Right kidney (tissue), 1 donor: ENCODE measurements at regions not wholly inside any gene's neighbourhood (a gene's known extent, or its start where the extent isn't known, plus 50 kb on each side); places are given as distances from the start of the nearest gene placed in this dataset.
"Not testable (repeated sequence)": the region's sequence is repeated elsewhere in the genome, so short reads cannot be mapped to it uniquely, and the experiment has no call there.

Source experiments
- DNase-seq: peaks from one replicate; pipeline ENCODE4 v3.0.0-alpha.2; 2016

DNA sequence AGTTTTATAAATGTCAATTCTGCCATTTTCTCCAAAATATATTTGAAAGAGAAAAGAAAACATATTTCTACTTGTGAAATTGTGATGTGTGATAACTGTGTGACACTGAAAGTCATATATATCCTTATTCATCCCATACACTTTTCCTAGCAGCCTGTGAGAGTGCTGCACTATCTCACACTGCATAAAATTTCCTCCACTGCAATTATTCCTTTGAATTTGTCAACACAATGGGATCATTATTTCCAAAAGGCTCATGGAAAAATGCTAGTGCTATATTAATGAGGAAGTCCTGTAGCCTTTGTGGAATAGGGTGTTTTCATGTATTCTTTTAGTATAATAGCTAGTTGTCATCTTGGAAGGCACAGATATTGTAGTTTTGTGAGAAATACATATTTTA lies 504.1 kb downstream of the RPL10L start:
- no peak for DNase-seq

DNA sequence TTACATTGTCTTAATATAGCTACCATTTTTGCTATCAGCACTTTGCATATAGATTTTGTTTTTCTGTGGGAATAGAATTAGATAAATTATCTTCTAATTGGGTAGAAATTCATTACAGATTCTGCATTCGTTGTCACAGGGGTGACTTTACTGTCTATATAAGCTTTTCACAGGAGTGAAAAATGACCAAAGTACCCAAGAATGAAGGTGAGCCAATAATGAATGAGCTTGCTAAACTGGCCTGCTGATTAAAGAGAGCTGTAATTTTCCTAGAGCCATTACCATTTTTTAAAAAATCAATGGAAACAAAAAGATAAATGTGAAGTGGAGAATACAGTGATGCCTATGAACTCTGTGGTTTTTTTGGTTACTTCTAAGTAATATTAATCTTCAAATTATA lies 504.6 kb downstream of the RPL10L start:
- no peak for DNase-seq

DNA sequence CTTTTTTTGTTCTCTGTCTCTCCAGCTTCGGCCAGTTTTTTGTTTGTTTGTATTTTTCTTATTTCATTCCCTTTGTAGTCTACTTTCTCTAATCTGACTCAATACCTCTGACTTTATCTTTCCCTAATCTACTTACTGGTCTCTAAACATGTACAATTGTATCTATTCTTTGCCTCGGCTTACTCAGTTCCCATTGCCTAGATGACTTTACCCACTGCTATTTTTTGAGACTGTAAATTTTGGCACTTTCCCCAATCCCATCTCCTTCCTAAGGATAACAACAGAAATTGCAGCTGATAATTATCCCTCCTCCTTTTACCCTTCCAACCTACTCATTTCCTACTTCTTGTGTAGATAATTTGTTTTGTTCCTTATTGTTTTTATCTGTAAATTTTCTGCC lies 511.1 kb downstream of the RPL10L start:
- no peak for DNase-seq

DNA sequence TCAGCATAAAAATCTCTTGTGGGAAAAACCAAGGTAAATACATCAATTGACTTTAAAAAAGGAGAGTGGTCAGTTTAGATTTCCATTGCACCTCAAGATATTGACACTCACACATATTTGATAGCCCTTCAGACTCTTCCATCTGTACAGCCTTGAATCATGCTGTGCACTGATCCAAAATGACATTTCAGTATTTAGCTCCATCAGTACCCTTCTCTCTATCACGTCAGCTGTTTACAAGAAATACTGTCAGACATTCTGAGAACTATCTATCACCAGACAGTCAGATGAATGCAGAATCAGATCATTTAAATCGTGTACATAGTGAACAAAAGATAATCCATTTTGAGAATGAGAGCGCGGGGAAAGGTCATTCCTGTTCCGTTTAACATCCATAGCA lies 511.9 kb downstream of the RPL10L start:
- DNase-seq: no peak

DNA sequence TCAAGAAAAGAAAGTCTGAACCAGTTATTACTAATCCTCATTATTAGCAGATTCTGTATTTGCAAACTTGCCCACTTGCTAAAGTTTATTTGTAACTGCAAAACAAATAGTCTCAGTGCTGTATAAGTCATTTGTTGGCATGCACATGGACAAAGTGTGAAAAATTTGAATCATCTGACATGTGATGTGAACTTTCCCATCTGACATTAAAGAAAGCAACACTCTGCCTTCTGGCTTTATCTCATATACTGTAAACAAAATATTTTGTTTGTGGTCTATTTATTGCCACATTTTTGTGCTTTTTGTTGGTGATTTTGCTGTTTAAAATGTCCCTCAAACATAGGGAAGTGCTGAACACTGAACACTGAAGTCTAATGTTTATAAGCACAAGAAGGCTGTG lies 513.8 kb downstream of the RPL10L start:
- DNase-seq: no peak

DNA sequence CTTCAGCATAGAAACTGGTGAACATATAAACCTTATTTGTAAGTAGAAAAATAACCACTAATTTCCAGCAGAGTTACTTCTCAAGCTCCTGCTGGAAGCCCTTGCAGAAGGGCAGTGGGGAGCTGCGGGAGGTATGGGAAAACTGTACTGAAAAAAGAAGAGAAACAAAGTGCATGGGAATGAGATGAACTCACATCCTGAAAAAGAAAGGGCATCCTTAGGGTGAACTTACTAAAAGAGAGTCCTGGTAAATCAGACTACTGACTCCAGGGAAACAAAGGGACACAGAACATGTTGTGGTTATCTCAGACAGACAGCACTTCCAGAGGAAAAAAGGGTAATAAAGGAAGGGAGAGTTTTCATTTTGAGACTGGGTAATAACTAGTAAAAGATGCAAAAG lies 515.1 kb downstream of the RPL10L start:
- DNase-seq: no peak

DNA sequence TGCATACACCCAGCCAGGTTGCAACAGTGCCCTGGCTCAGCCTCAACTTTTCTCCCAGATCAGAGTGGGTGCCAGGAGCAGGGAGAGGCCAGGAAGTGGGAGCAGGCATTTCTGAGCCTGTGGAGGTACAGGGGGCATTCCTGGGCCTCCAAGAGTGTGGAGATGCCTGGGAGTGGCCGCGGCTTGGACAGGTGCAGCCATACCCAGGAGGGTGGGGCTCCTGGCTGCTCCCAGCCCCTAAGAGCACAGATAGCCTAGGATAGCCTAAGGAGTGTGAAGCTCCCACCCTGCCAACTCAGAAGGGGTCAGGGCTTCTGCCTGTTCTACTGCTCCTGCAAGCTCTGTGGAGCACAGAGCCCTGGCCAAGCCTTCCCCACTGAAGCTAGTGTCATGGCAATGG lies 543.4 kb downstream of the RPL10L start:
- DNase-seq: no peak

DNA sequence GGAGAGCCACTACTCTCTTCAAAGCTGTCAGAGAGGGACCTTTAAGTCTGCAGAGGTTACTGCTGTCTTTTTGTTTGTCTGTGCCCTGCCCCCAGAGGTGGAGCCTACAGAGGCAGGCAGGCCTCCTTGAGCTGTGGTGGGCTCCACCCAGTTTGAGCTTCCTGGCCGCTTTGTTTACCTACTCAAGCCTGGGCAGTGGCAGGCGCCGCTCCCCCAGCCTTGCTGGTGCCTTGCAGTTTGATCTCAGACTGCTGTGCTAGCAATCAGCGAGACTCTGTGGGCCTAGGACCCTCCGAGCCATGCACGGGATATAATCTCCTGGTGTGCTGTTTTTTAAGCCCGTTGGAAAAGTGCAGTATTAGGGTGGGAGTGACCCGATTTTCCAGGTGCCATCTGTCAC lies 550.7 kb downstream of the RPL10L start:
- DNase-seq: not testable (repeated sequence)

DNA sequence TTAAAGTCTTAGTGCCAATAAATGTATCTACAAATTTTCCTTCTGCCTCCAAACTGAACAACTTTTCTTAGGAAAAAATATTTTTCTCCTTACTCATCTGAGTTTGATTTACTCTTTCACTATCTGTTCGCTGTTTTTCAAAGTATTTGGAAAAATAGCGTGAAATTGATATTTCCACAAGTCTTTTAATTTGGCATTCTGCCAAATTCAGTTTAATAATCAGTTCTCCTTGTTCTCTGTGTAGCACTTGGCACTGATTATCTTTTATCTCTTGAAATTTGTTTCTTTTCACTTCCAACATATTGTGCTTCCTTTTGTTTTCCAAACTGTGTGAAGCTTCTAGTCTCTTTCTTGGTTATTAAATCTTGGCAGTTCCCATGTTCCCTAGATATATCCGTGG lies 559.8 kb downstream of the RPL10L start:
- no peak for DNase-seq

DNA sequence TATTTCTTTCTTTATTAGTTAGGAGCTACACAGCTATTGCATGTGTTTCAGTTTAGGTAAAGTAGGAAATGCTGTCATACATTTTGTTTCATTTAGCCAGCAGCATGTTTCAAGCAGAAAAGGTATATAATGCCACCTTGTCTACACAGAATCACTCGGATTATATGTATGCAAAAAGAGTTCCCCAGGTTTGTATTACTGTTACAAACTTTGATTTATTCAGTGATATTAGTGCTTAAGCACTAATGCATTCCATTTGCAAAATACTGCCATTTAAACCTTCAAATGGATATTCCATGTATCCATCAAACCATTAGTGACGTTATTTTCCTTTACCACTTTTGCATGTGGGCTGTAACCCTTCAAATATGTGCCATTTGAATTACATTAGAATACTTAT lies 564.0 kb downstream of the RPL10L start:
- no peak for DNase-seq

DNA sequence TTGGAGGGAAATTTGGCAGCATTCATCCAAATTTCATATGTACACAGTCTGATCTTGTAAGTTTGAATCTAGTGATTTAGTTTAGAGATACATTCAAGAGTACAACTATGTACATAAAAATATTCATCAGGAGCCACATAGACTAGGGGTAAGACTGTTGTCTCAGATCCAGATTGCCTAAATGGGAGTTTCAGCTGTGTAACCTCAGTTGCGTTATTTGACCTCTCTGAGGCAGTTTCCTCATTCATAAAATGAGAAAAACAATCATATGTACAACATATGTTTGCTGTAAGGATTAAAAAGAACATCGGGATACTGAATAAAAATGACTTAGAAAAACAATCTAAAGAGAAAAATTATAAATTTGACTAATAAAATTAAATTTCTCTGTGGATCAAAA lies 577.5 kb downstream of the RPL10L start:
- no peak for DNase-seq

DNA sequence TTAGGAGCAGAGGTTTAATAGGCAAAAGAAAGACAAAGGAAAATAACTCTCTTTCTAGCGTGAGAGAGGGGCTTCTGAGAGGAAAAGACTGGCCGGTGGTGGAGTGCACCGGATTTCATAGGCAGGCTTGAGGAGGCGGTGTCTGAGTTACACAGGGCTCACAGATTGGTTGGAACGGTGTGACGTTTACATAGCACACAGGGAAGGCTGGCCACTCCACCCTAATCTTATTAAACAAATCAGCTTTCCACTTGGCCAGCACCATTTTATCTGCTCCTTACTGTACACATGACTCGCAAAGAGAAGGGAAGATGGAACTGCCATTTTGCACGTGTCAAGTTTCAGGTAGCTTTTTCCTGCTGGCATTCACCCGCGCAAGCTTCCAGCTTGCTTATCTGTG lies 587.7 kb downstream of the RPL10L start:
- DNase-seq: no peak

DNA sequence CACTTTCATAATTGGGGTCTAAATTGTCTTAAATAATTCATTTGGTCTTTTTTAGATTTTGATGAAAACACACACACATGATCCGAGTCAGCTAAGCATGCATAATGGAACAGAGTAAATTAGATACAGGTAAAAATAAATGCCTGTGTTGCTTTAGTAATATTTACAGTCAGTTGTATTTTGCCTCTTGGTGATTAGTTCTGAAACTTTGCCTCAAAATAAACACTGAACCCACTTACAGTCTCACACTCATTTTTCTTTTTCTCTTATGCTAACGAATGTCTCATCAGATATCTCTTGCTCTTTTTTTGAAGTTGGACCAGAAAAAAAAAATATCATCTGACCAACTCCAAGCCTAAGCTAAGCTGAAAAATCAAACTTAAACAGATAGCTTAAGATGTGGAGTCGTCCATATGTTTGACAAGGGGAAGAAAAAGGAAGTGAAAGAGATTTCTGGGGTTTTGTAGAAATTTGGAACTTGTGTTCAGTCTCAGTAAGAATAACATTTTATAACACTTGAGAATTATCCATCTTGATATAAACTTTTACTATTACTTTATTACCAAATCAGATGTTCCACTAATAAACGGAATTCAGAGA lies 592.5 kb downstream of the RPL10L start:
- DNase-seq: no peak

DNA sequence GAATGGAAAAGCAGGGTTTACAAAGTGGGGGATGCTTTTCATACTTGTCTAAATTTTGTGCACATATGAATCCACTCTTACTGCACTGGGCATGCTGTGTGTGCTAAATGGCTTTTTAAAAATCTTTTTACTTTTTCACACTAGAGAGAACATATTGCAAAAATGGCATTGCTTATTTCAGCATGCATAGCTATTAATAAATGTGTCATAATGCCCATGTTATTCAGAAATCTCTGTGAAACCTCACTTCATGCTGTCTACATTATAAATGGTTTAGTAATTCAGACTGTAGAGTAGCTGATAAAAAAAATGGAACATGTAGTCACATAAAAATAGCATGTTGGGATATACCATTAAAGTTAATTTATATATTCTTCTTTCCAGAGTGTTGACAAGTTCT lies 593.8 kb downstream of the RPL10L start:
- no peak for DNase-seq

DNA sequence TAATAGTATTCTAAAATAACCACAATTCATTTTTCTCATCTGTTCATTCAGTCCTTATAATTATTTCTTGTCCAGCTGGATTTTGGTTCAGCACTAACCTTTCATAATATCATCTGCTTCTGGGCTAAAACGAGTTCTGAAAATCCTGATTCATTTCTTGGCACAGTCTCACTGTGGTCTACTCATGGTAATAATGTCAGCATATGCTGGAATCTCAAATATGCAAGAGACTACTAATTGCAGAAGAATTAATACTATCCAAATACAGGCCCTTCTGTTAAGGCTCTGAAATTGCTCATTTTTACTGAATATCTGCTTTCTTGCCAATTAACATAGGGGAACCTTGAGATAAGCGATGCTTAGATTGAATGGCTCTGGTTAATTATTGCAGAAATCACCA lies 597.1 kb downstream of the RPL10L start:
- DNase-seq: no peak

DNA sequence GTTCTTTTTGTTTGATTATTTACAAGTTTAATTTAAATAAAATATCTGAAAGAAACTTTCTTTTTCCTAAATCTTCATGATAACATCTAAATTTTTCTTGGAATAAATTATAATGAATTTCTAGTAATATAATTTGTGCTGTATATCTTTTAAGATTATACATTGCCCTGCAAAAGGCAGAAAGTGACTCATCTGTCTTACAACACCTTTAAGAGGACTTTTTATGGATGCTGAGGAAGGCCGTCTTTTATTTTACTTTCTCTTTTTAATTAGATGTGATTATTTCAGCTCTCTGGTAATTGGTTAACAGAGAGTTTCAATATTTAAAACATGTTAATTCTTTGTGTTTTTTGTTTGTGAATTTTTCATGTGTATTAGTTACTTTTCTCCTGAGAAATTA lies 598.4 kb downstream of the RPL10L start:
- no peak for DNase-seq

DNA sequence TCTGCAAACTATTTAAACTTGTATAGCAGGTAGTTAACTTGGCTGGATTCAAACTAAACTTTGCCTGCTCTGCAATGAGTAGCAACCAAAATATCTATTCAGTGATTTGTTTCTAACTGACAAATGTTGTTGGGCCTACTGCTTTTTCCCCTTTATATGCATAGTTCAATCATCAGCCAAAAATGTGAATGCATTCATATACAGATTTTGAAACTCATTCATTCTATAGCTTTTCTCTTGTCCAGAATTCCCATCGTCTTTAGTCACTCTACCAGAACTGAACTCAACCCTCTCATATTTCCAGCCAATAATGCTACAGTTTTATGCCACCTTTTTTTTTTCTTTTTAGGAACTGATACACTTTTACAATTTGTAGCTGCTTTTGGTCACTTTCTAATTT lies 599.8 kb downstream of the RPL10L start:
- DNase-seq: no peak

DNA sequence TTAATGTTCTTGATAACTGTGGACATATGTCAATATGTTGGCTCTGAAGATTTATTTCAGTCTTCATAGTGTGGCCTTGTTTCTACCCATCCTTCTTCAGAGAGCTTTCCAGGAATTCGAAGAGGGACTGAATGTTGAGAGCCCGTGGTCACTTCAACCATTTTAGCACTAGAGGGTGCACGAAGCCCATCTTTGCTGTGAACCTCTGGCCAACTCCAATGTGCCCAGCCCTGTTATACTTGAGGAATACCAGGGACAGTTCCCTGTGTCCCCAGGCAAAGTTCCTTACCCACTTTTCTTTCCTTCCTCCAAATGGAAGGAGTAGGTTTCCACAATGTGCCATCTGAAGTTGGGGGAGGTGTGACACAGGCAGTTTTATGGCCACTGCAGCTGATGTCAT lies 603.5 kb downstream of the RPL10L start:
- DNase-seq: no peak

DNA sequence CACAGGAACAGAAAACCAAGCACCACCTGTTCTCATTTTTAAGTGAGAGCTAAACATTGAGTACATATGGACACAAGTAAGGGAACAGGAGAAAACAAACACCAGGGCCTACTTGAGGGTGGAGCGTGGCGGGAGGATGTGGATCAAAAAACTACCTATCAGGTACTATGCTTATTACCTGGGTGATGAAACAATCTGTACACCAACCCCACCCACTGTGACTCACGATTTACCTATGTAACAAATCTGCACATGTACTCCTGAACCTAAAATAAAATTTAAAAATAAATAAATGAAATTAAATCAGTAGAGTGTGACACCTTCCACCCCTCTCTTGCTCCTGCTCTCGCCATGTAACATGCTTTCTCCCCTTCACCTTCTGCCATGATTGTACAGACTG lies 615.5 kb downstream of the RPL10L start:
- no peak for DNase-seq

DNA sequence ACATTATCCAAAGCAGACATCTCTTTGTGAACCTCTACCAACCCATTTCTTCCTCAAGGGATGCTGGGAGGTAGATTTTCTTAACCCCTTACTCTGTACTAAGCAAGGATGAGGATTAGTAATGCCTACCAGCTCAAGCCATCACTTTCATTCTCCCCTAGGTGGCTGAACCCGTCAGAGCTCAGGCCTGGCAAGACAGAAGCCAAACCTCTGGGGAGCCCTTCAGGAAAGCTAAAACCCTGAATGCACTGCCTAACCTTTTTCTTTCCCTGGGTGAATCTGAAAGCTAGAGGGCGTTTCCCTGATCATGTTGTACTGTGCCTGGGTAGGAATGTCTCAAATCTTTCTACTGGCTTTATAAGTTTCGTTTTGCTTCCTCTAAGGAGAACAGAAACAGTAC lies 617.3 kb downstream of the RPL10L start:
- DNase-seq: no peak

DNA sequence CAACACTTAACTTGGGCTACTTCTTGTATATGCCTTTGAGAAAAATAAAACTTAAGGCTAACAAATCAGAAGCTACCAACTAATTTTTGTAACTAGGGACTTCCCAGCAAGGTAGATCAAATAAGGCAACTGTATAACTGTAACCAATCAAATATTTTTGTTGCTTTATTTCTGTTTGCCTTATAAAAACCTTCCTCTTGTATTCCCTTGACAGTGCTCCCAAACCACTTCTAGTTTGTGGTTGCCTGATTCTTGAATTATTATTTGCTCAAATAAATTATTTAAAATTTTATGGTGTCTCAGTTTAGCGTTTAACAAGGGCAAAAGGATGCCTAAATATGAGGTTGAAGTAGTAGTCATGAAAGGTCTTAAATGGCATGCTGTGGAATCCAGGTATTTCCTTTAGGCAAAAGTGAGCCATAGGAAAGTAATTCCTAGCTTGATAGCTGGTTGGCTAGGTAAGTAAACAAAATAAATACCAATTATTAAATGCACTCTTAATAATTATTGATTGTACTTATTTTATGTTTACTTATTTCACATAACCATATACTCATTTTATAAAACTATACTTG lies 632.6 kb downstream of the RPL10L start:
- DNase-seq: no peak

DNA sequence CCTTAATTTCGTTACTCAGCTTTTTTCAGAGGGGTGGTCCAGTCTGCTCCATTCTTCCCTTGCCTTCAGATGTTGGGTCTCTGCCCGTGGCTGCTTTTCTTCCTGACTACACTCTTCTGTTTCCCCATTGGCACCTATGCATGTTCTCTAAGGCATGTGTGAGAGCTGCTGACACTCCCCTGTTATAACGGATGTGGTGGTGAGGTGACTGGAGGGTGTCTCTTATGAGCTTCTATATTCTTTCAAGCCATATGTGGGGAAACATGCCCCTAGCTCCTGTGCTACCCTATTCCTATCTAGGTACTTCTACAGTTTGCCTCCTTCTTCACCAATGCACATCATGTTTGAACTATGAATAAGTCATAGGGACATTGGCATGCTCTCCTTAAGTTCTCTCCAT lies 643.2 kb downstream of the RPL10L start:
- DNase-seq: no peak

DNA sequence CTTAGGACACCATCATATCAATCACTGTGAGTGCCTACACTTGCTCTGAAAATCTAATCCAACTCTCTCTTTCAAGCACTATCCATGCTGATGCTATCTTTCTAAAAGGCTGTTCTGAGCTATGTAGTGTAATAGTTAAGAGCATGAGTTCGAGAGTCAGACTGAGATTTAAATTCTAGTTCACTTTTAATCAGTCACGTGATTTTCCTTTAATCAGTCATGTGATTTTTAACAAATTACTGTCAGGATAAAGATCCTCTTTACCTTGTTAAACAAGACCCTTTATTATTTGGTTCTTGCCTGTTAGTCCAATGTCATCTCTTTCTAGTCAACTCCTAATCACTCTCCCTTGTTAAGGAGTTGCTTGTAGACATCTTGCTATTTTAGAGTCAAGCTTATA lies 653.0 kb downstream of the RPL10L start:
- DNase-seq: no peak

DNA sequence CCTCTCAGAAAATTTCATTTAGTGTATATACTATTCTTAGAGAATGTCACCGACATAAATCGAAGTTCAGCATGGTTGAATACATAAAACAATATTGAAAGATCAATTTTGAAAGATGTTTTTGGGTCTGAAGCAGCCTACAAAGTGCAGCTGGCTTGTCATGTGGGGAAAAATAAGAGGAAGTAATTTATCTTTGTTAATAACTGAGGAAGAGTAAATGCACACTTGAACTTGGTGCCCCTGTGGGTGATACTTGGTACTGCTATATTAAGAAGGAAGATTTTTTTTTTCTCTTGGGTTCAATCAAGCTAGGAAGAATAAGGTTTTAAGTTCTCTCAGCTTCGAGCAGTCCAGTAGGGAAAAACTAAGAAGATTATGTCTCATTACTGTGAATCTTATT lies 661.3 kb downstream of the RPL10L start:
- no peak for DNase-seq

DNA sequence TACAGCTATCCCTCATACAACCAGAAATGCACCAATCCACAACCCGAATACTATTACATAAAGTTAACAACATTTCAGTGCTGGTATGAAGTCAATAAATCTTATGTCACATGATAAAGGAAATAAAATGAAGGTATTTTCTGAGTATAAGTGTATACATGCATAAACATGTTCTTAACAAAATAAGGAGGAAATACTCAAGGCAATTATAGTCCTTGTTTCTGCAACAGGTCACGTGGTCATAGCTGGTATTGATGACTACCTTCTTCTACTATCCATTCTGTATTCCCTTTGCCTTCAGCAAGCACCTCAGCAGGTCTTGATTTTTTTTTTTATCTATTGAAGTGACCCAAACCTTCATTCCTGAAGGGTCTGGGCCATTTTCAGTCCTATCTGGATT lies 675.6 kb downstream of the RPL10L start:
- DNase-seq: no peak
